Vagina (tissue), 2 donors: ENCODE measurements at regions not wholly inside any gene's neighbourhood (a gene's known extent, or its start where the extent isn't known, plus 50 kb on each side); places are given as distances from the start of the nearest gene placed in this dataset.

Experiments used
- DNase-seq, 2 donors: peaks; one replicate each; pipeline ENCODE4 v3.0.0-alpha.2; 2017; ENCODE audit errors: extremely low spot score in 2 of 2
- H3K27ac ChIP-seq: fragments of 200-600 bp; sonication (generic); one replicate; pipeline ENCODE4 v1.5.1; 2019
- H3K27me3 ChIP-seq: fragments of 200-600 bp; sonication (generic); one replicate; pipeline ENCODE4 v1.5.1; 2019
- H3K36me3 ChIP-seq, 2 donors: fragments of 200-600 bp; sonication (generic); one replicate each; pipeline ENCODE4 v1.5.1; 2017 to 2019
- H3K4me1 ChIP-seq: fragments of 200-600 bp; sonication (generic); one replicate; pipeline ENCODE4 v1.5.1; 2019
- H3K4me3 ChIP-seq, 2 donors: fragments of 200-600 bp; sonication (generic); 1 replicate in 1 of 2; 2 replicates in 1 of 2; pipeline ENCODE4 v1.5.1; 2016 to 2019
- H3K9me3 ChIP-seq: fragments of 200-600 bp; sonication (generic); one replicate; pipeline ENCODE4 v1.5.1; 2019
- CTCF ChIP-seq, 3 experiments: fragments of 450-650 bp in 2 of 3; fragments of 200-600 bp in 1 of 3; sonication (generic) in 1 of 3; IDR thresholded peaks; one replicate each; pipeline ENCODE4 v1.5.1; 2017 to 2019; ENCODE audit warnings: antibody characterized with exemption in 3 of 3, mild to moderate bottlenecking in 2 of 3, moderate library complexity in 2 of 3
- POLR2A ChIP-seq, 2 donors: fragments of 450-650 bp; IDR thresholded peaks; one replicate each; pipeline ENCODE4 v1.6.1; 2017; ENCODE audit warnings: antibody characterized with exemption in 2 of 2, mild to moderate bottlenecking in 2 of 2, moderate library complexity in 2 of 2
- POLR2AphosphoS5 ChIP-seq, 2 donors: sonication (generic); formaldehyde crosslinking; IDR thresholded peaks; one replicate each; pipeline ENCODE4 v1.9.0; 2017; ENCODE audit warnings: antibody characterized with exemption in 2 of 2, mild to moderate bottlenecking in 2 of 2, low read depth in 1 of 2; ENCODE audit not compliant: insufficient read depth in 1 of 2
- intact Hi-C: fragments of 100-400 bp; cut with DNase I; formaldehyde crosslinking; loops from one replicate; pipeline ENCODE4 v1.15.1; 2023

GRCh38 chr5:105132581-105132980, 1570.0 kb upstream of the NUDT12 start:
- Histone ChIP-seq H3K36me3 (no peaks in the 10 kb centered on the region), H3K4me3 (no peak overlapping the region), H3K27me3 (no peaks in the 10 kb centered on the region), H3K4me1 (no peaks in the 10 kb centered on the region), H3K27ac (no peak overlapping the region), H3K9me3 (no peaks in the 10 kb centered on the region)
- intact Hi-C loops = no loop called here
- DNase-seq = no peak
- TF ChIP-seq POLR2A (IDR thresholded peaks at IDR 0.05) (no peak), CTCF (IDR thresholded peaks at IDR 0.05) (no peak), POLR2AphosphoS5 (IDR thresholded peaks at IDR 0.05; ENCODE audit: insufficient read depth in 1 of 2, low read depth in 1 of 2) (no peak)

- H3K27ac ChIP-seq = no peak overlapping the region
- H3K4me3 ChIP-seq = no peak overlapping the region
- TF ChIP-seq POLR2A (IDR thresholded peaks at IDR 0.05) (no peak), POLR2AphosphoS5 (IDR thresholded peaks at IDR 0.05; ENCODE audit: insufficient read depth in 1 of 2, low read depth in 1 of 2) (no peak), CTCF (IDR thresholded peaks at IDR 0.05) (no peak)
- no peaks in the 10 kb centered on the region for H3K36me3 ChIP-seq
- no peaks in the 10 kb centered on the region for H3K27me3 ChIP-seq
- no peak for DNase-seq
- intact Hi-C loops = no loop called here
- H3K4me1 ChIP-seq = no peaks in the 10 kb centered on the region
- no peaks in the 10 kb centered on the region for H3K9me3 ChIP-seq
Observed at GRCh38 chr5:105131045-105131444, 1568.5 kb upstream of the NUDT12 start.

- no peak for DNase-seq
- Histone ChIP-seq H3K36me3 (no peaks in the 10 kb centered on the region), H3K27ac (no peak overlapping the region), H3K9me3 (no peaks in the 10 kb centered on the region), H3K27me3 (no peaks in the 10 kb centered on the region), H3K4me3 (no peak overlapping the region), H3K4me1 (no peaks in the 10 kb centered on the region)
- TF ChIP-seq POLR2A (IDR thresholded peaks at IDR 0.05) (no peak), CTCF (IDR thresholded peaks at IDR 0.05) (no peak), POLR2AphosphoS5 (IDR thresholded peaks at IDR 0.05; ENCODE audit: insufficient read depth in 1 of 2, low read depth in 1 of 2) (no peak)
- intact Hi-C loops = no loop called here
Observed at GRCh38 chr5:105101577-105101976, 1539.0 kb upstream of the NUDT12 start.

- intact Hi-C loops = no loop called here
- Histone ChIP-seq H3K27ac (no peak overlapping the region), H3K4me3 (no peak overlapping the region), H3K9me3 (no peaks in the 10 kb centered on the region), H3K4me1 (no peaks in the 10 kb centered on the region), H3K27me3 (no peaks in the 10 kb centered on the region), H3K36me3 (no peaks in the 10 kb centered on the region)
- TF ChIP-seq POLR2AphosphoS5 (IDR thresholded peaks at IDR 0.05; ENCODE audit: insufficient read depth in 1 of 2, low read depth in 1 of 2) (no peak), POLR2A (IDR thresholded peaks at IDR 0.05) (no peak), CTCF (IDR thresholded peaks at IDR 0.05) (no peak)
- DNase-seq = no peak
Observed at GRCh38 chr5:105088961-105089360, 1526.4 kb upstream of the NUDT12 start.

GRCh38 chr5:105088102-105088501, 1525.5 kb upstream of the NUDT12 start:
- intact Hi-C loops = no loop called here
- no peaks in the 10 kb centered on the region for H3K27me3 ChIP-seq
- no peak for DNase-seq
- no peak overlapping the region for H3K4me3 ChIP-seq
- H3K4me1 ChIP-seq = no peaks in the 10 kb centered on the region
- no peaks in the 10 kb centered on the region for H3K9me3 ChIP-seq
- H3K36me3 ChIP-seq = no peaks in the 10 kb centered on the region
- H3K27ac ChIP-seq = no peak overlapping the region
- TF ChIP-seq POLR2AphosphoS5 (IDR thresholded peaks at IDR 0.05; ENCODE audit: insufficient read depth in 1 of 2, low read depth in 1 of 2) (no peak), CTCF (IDR thresholded peaks at IDR 0.05) (no peak), POLR2A (IDR thresholded peaks at IDR 0.05) (no peak)
